ENCODE measurements at regions not wholly inside any gene's neighbourhood (a gene's known extent, or its start where the extent isn't known, plus 50 kb on each side); places are given as distances from the start of the nearest gene placed in this dataset.

DNA sequence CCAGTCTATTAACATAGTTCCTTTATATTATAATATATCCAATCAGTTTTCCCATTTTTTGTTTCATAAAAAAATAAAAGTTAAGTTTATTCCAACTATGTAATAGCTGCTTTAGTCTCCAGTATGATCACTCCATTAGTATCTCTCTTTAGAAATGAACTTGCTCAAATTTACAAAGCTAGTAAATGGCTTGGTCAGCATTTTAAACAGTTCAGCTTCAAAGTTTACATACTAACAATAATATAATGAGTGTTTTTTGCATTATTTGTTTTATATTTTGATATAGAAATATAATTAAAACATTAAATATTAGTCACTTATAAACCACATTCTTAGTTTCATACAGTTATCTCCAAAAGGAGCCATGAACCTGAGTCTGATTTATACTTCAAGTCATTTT, 1073.8 kb downstream of the SLITRK5 start:
- no peaks in the 10 kb centered on the region for H3K9me2 ChIP-seq (replicated peaks; ENCODE audit: control insufficient read depth, low read length)
- no peak overlapping the region for H3K4me3 ChIP-seq (ENCODE audit: low read length)
- H3K4me2 ChIP-seq (ENCODE audit: low read length) = no peak overlapping the region
- no peaks in the 10 kb centered on the region for H3K79me2 ChIP-seq (ENCODE audit: control insufficient read depth, low read length)
- H3K4me1 ChIP-seq (ENCODE audit: control insufficient read depth, low read length) = no peaks in the 10 kb centered on the region
- no peaks in the 10 kb centered on the region for H4K20me1 ChIP-seq (ENCODE audit: control insufficient read depth, insufficient read depth, low read depth, low read length)
- no peaks in the 10 kb centered on the region for H3K9me3 ChIP-seq (ENCODE audit: control insufficient read depth, insufficient read depth, low read length)
- no peaks in the 10 kb centered on the region for H3K27me3 ChIP-seq (ENCODE audit: control insufficient read depth, low read length)
- no peaks in the 10 kb centered on the region for H3K36me3 ChIP-seq (ENCODE audit: control insufficient read depth, low read length)
- no peaks in the 10 kb centered on the region for H3F3A ChIP-seq (ENCODE audit: control insufficient read depth, insufficient read depth)
- TF ChIP-seq, protein P1, sequence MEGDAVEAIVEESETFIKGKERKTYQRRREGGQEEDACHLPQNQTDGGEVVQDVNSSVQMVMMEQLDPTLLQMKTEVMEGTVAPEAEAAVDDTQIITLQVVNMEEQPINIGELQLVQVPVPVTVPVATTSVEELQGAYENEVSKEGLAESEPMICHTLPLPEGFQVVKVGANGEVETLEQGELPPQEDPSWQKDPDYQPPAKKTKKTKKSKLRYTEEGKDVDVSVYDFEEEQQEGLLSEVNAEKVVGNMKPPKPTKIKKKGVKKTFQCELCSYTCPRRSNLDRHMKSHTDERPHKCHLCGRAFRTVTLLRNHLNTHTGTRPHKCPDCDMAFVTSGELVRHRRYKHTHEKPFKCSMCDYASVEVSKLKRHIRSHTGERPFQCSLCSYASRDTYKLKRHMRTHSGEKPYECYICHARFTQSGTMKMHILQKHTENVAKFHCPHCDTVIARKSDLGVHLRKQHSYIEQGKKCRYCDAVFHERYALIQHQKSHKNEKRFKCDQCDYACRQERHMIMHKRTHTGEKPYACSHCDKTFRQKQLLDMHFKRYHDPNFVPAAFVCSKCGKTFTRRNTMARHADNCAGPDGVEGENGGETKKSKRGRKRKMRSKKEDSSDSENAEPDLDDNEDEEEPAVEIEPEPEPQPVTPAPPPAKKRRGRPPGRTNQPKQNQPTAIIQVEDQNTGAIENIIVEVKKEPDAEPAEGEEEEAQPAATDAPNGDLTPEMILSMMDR (IDR thresholded peaks at IDR 0.05; ENCODE audit: low read depth, low read length, poor library complexity, severe bottlenecking) = no peak
- TF ChIP-seq EZH2phosphoT487 (IDR thresholded peaks at IDR 0.05; ENCODE audit: borderline replicate concordance, low read length) = no peak
- H3K27ac ChIP-seq (ENCODE audit: low read depth, low read length) = no peak overlapping the region

DNA sequence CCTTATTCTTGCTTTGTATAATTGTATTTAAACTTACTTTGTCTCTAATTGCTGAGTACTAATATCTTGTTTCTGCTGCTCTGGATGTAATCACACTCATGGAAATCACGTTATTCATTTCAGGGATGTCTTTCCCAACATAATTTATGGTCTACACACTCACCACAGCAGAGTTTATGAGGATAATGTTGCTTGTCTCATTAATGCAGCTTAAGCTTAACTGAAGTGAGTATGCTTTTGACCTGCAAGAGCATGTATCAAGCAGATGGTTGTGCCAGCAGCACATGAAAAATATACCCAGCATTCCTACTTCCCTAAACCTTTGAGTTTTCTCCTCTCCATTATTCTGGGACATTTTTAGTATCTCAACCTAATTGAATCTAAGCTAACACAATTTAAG, 1080.9 kb downstream of the SLITRK5 start:
- H3F3A ChIP-seq (ENCODE audit: control insufficient read depth, insufficient read depth) = no peaks in the 10 kb centered on the region
- no peak overlapping the region for H3K4me2 ChIP-seq (ENCODE audit: low read length)
- H3K79me2 ChIP-seq (ENCODE audit: control insufficient read depth, low read length) = no peaks in the 10 kb centered on the region
- H3K36me3 ChIP-seq (ENCODE audit: control insufficient read depth, low read length) = no peaks in the 10 kb centered on the region
- H3K9me2 ChIP-seq (replicated peaks; ENCODE audit: control insufficient read depth, low read length) = no peaks in the 10 kb centered on the region
- TF ChIP-seq, protein P1 (IDR thresholded peaks at IDR 0.05; ENCODE audit: low read depth, low read length, poor library complexity, severe bottlenecking) = no peak
- no peak for TF ChIP-seq EZH2phosphoT487 (IDR thresholded peaks at IDR 0.05; ENCODE audit: borderline replicate concordance, low read length)
- no peak overlapping the region for H3K27ac ChIP-seq (ENCODE audit: low read depth, low read length)
- H3K27me3 ChIP-seq (ENCODE audit: control insufficient read depth, low read length) = no peaks in the 10 kb centered on the region
- no peaks in the 10 kb centered on the region for H3K9me3 ChIP-seq (ENCODE audit: control insufficient read depth, insufficient read depth, low read length)
- H3K4me1 ChIP-seq (ENCODE audit: control insufficient read depth, low read length) = no peaks in the 10 kb centered on the region
- no peak overlapping the region for H3K4me3 ChIP-seq (ENCODE audit: low read length)
- H4K20me1 ChIP-seq (ENCODE audit: control insufficient read depth, insufficient read depth, low read depth, low read length) = no peaks in the 10 kb centered on the region

GRCh38 chr13:88754141-88754540, 1083.0 kb downstream of the SLITRK5 start:
- H3K4me2 ChIP-seq (ENCODE audit: low read length) = no peak overlapping the region
- H3K4me3 ChIP-seq (ENCODE audit: low read length) = no peak overlapping the region
- H3K27ac ChIP-seq (ENCODE audit: low read depth, low read length) = no peak overlapping the region
- no peaks in the 10 kb centered on the region for H3K79me2 ChIP-seq (ENCODE audit: control insufficient read depth, low read length)
- no peaks in the 10 kb centered on the region for H3F3A ChIP-seq (ENCODE audit: control insufficient read depth, insufficient read depth)
- no peaks in the 10 kb centered on the region for H4K20me1 ChIP-seq (ENCODE audit: control insufficient read depth, insufficient read depth, low read depth, low read length)
- no peaks in the 10 kb centered on the region for H3K4me1 ChIP-seq (ENCODE audit: control insufficient read depth, low read length)
- H3K9me2 ChIP-seq (replicated peaks; ENCODE audit: control insufficient read depth, low read length) = no peaks in the 10 kb centered on the region
- no peaks in the 10 kb centered on the region for H3K27me3 ChIP-seq (ENCODE audit: control insufficient read depth, low read length)
- H3K9me3 ChIP-seq (ENCODE audit: control insufficient read depth, insufficient read depth, low read length) = no peaks in the 10 kb centered on the region
- TF ChIP-seq, protein P1 (IDR thresholded peaks at IDR 0.05; ENCODE audit: low read depth, low read length, poor library complexity, severe bottlenecking) = no peak
- no peak for TF ChIP-seq EZH2phosphoT487 (IDR thresholded peaks at IDR 0.05; ENCODE audit: borderline replicate concordance, low read length)
- no peaks in the 10 kb centered on the region for H3K36me3 ChIP-seq (ENCODE audit: control insufficient read depth, low read length)

DNA sequence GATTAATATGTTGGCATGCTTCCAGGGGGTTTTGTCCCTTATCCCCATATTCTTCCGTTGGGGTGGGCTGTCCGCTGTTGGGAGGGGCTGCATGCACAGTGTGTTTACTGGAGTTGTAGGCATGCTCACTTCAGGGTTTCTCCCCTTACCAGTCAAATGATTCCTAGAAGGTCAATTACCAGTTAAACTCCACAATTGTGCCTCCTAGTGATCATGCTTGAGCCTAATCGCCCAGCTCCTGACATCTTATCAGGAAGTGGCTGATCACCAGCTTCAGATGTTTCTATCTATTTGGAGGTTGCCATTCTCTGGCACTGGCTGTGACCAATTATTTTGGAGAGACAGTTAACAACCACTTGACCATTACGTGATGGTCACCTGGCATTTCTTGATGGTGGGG, 1090.0 kb downstream of the SLITRK5 start:
- Histone ChIP-seq H3F3A (ENCODE audit: control insufficient read depth, insufficient read depth) (no peaks in the 10 kb centered on the region), H3K27ac (ENCODE audit: low read depth, low read length) (no peak overlapping the region), H3K4me3 (ENCODE audit: low read length) (no peak overlapping the region), H3K4me1 (ENCODE audit: control insufficient read depth, low read length) (no peaks in the 10 kb centered on the region), H3K36me3 (ENCODE audit: control insufficient read depth, low read length) (no peaks in the 10 kb centered on the region), H3K27me3 (ENCODE audit: control insufficient read depth, low read length) (no peaks in the 10 kb centered on the region), H3K9me3 (ENCODE audit: control insufficient read depth, insufficient read depth, low read length) (no peaks in the 10 kb centered on the region), H3K79me2 (ENCODE audit: control insufficient read depth, low read length) (no peaks in the 10 kb centered on the region), H3K4me2 (ENCODE audit: low read length) (no peak overlapping the region), H4K20me1 (ENCODE audit: control insufficient read depth, insufficient read depth, low read depth, low read length) (no peaks in the 10 kb centered on the region), H3K9me2 (replicated peaks; ENCODE audit: control insufficient read depth, low read length) (no peaks in the 10 kb centered on the region)
- TF ChIP-seq, protein P1 (IDR thresholded peaks at IDR 0.05; ENCODE audit: low read depth, low read length, poor library complexity, severe bottlenecking) = no peak
- no peak for TF ChIP-seq EZH2phosphoT487 (IDR thresholded peaks at IDR 0.05; ENCODE audit: borderline replicate concordance, low read length)
